Hematopoietic multipotent progenitor cell treated with erythropoietin and hydrocortisone succinate and interleukin-3 and kit ligand, for 15 days (in vitro differentiated cells): ENCODE measurements at regions not wholly inside any gene's neighbourhood (a gene's known extent, or its start where the extent isn't known, plus 50 kb on each side); places are given as distances from the start of the nearest gene placed in this dataset.
"Not testable (repeated sequence)": the region's sequence is repeated elsewhere in the genome, so short reads cannot be mapped to it uniquely, and the experiment has no call there.

Source experiments
- DNase-seq: peaks from one replicate; pipeline ENCODE4 v3.0.0-alpha.2; 2015; ENCODE audit warnings: low spot score

- no peak for DNase-seq
Observed at GRCh38 chr3:73120710-73121109, 59.3 kb downstream of the EBLN2 start.

- no peak for DNase-seq
Observed at GRCh38 chr3:73121669-73122331, 60.3 kb downstream of the EBLN2 start.

GRCh38 chr3:73134034-73134433 lies 72.6 kb downstream of the EBLN2 start:
- DNase-seq: no peak

GRCh38 chr3:73136941-73137340 lies 75.5 kb downstream of the EBLN2 start:
- DNase-seq: no peak

- DNase-seq: no peak
Observed at GRCh38 chr3:73137736-73138403, 76.4 kb downstream of the EBLN2 start.

GRCh38 chr3:73140772-73141442 lies 79.4 kb downstream of the EBLN2 start:
- no peak for DNase-seq

GRCh38 chr3:73141525-73141924 lies 80.1 kb downstream of the EBLN2 start:
- no peak for DNase-seq

- no peak for DNase-seq
Observed at GRCh38 chr3:73143401-73143800, 81.9 kb downstream of the EBLN2 start.

GRCh38 chr3:73143821-73144237 lies 82.4 kb downstream of the EBLN2 start:
- peak; percentile 39 for DNase-seq

GRCh38 chr3:73144276-73144675 lies 82.8 kb downstream of the EBLN2 start:
- DNase-seq: peak; percentile 9

GRCh38 chr3:73144828-73145227 lies 83.4 kb downstream of the EBLN2 start:
- DNase-seq: no peak

- DNase-seq: not testable (repeated sequence)
Observed at GRCh38 chr3:73147479-73147878, 86.0 kb downstream of the EBLN2 start.

- DNase-seq: no peak
Observed at GRCh38 chr3:73148206-73148605, 86.7 kb downstream of the EBLN2 start.

GRCh38 chr3:73148682-73149081 lies 87.2 kb downstream of the EBLN2 start:
- no peak for DNase-seq

GRCh38 chr3:73150369-73151130 lies 89.1 kb downstream of the EBLN2 start:
- no peak for DNase-seq

GRCh38 chr3:73152571-73152970 lies 91.1 kb downstream of the EBLN2 start:
- DNase-seq: not testable (repeated sequence)

GRCh38 chr3:73153057-73153456 lies 91.6 kb downstream of the EBLN2 start:
- DNase-seq: not testable (repeated sequence)

- not testable (repeated sequence) for DNase-seq
Observed at GRCh38 chr3:73154261-73154660, 92.8 kb downstream of the EBLN2 start.

- DNase-seq: not testable (repeated sequence)
Observed at GRCh38 chr3:73155441-73155840, 94.0 kb downstream of the EBLN2 start.

GRCh38 chr3:73164622-73165021 lies 103.2 kb downstream of the EBLN2 start:
- DNase-seq: no peak

- DNase-seq: no peak
Observed at GRCh38 chr3:73175698-73176097, 114.2 kb downstream of the EBLN2 start.

- no peak for DNase-seq
Observed at GRCh38 chr3:73176941-73177340, 115.5 kb downstream of the EBLN2 start.
